HCT116 (cell line): ENCODE measurements at regions not wholly inside any gene's neighbourhood (a gene's known extent, or its start where the extent isn't known, plus 50 kb on each side); places are given as distances from the start of the nearest gene placed in this dataset.

Experiments
- CTCF ChIP-seq, 3 experiments: fragments of 200-600 bp in 1 of 3; sonication (generic) in 1 of 3; IDR thresholded peaks in 2 of 3; conservative IDR thresholded peaks in 1 of 3; 2 replicates each; pipeline ENCODE4 v1.5.1; 2012 to 2017; ENCODE audit warnings: low read depth in 2 of 3, low read length in 2 of 3, antibody characterized with exemption in 1 of 3, borderline replicate concordance in 1 of 3, control low read depth in 1 of 3, mild to moderate bottlenecking in 1 of 3, mixed read lengths in 1 of 3, mixed run types in 1 of 3, moderate library complexity in 1 of 3; ENCODE audit not compliant: insufficient read depth in 1 of 3
- EZH2phosphoT487 ChIP-seq: fragments of 200-600 bp; IDR thresholded peaks from 2 replicates; pipeline ENCODE4 v1.6.1; 2018; ENCODE audit warnings: antibody characterized with exemption, borderline replicate concordance
- TCF7L2 ChIP-seq: IDR thresholded peaks from 2 replicates; pipeline ENCODE4 v1.7.0; 2011; ENCODE audit warnings: borderline replicate concordance, inconsistent platforms; ENCODE audit not compliant: insufficient read depth, insufficient read length; ENCODE audit errors: extremely low read depth

- TF ChIP-seq CTCF (IDR thresholded peaks at IDR 0.05 in 2 of 3, conservative IDR thresholded peaks at IDR 0.05 in 1 of 3; ENCODE audit: borderline replicate concordance in 1 of 3, insufficient read depth in 1 of 3, low read depth in 2 of 3, low read length in 2 of 3) (no peak), EZH2phosphoT487 (no peak), TCF7L2 (no peak)
Observed at GRCh38 chr19:32122258-32122657, 223.2 kb upstream of the ZNF507 start.
